HCT116 (cell line): ENCODE measurements at regions not wholly inside any gene's neighbourhood (a gene's known extent, or its start where the extent isn't known, plus 50 kb on each side); places are given as distances from the start of the nearest gene placed in this dataset.

Source experiments
- ATAC-seq: fragments of 200-7000 bp; cut with Tn5 transposase; 2 replicates; pipeline ENCODE4 v1.9.1; 2020; ENCODE audit warnings: mild to moderate bottlenecking, moderate library complexity
- BruUV-seq: library from RNA; stranded (reverse); fragments of 400-500 nt; replicated peaks from 2 replicates; lab custom pipeline; 2021; lab: Mats Ljungman, UMichigan
- CTCF ChIA-PET: fragments of 300-600 bp; sonication (Branson Sonifier 250); formaldehyde crosslinking; loops from one replicate; lab custom pipeline; 2021; ENCODE audit warnings: antibody characterized with exemption; lab: Charles Lee
- POLR2A ChIA-PET: fragments of 300-600, 350-600 bp; sonication (Branson Sonifier 250); formaldehyde crosslinking; loops from one replicate; lab custom pipeline; 2021; ENCODE audit warnings: antibody characterized with exemption; lab: Charles Lee
- RAD21 ChIA-PET, 2 experiments: fragments of 300-600 bp; sonication (Branson Sonifier 250); formaldehyde crosslinking; loops; one replicate each; lab custom pipeline; 2023; ENCODE audit warnings: low total read pairs in 2 of 2; ENCODE audit not compliant: uncharacterized antibody in 2 of 2, unreplicated experiment in 2 of 2, low non-redundant PET in 1 of 2; lab: Charles Lee
- DNase-seq: peaks from one replicate; pipeline ENCODE4 v3.0.0-alpha.2; 2010; ENCODE audit warnings: low read depth, low spot score
- H2AFZ ChIP-seq: fragments of 200-600 bp; shearing (Covaris generic), sonication (generic); 2 replicates; pipeline ENCODE4 v1.6.1; 2017; ENCODE audit warnings: low read depth, mixed run types, mixed read lengths, antibody characterized with exemption, low read length; ENCODE audit not compliant: poor library complexity, severe bottlenecking
- H3K27ac ChIP-seq: 2 replicates; pipeline ENCODE4 v1.5.1; 2012; ENCODE audit warnings: low read depth, low read length
- H3K27me3 ChIP-seq: fragments of 200-600 bp; sonication (generic); 2 replicates; pipeline ENCODE4 v1.6.1; 2016; ENCODE audit warnings: mixed run types, low read length, mixed read lengths; ENCODE audit not compliant: insufficient read depth
- H3K36me3 ChIP-seq, 2 experiments: fragments of 200-500 bp in 1 of 2; fragments of 200-600 bp in 1 of 2; sonication (Bioruptor generic) in 1 of 2; sonication (generic) in 1 of 2; 2 replicates each; pipeline versions ENCODE4 v1.5.1 to v1.6.1; 2014 to 2016; ENCODE audit warnings: low read length in 2 of 2, inconsistent platforms in 1 of 2, mixed read lengths in 1 of 2, mixed run types in 1 of 2; ENCODE audit not compliant: insufficient read depth in 2 of 2, control insufficient read depth in 1 of 2
- H3K4me1 ChIP-seq, 2 experiments: fragments of 200-600 bp in 1 of 2; sonication (generic) in 1 of 2; 2 replicates each; pipeline versions ENCODE4 v1.5.1 to v1.6.1; 2012 to 2017; ENCODE audit warnings: low read length in 2 of 2, inconsistent platforms in 1 of 2, mild to moderate bottlenecking in 1 of 2, mixed read lengths in 1 of 2, mixed run types in 1 of 2, moderate library complexity in 1 of 2; ENCODE audit not compliant: insufficient read depth in 2 of 2, control insufficient read depth in 1 of 2
- H3K4me2 ChIP-seq: fragments of 200-600 bp; sonication (generic); 2 replicates; pipeline ENCODE4 v1.6.1; 2017; ENCODE audit warnings: mixed run types, low read length, mixed read lengths
- H3K4me3 ChIP-seq, 2 experiments: fragments of 200-600 bp in 1 of 2; sonication (generic) in 1 of 2; replicated peaks in 1 of 2; 2 replicates each; pipeline ENCODE4 v1.5.1; 2011 to 2016; ENCODE audit warnings: low read length in 2 of 2, control low read depth in 1 of 2, low read depth in 1 of 2, mild to moderate bottlenecking in 1 of 2, mixed read lengths in 1 of 2, mixed run types in 1 of 2
- H3K79me2 ChIP-seq: fragments of 200-600 bp; sonication (generic); 2 replicates; pipeline ENCODE4 v1.6.1; 2017; ENCODE audit warnings: mild to moderate bottlenecking, mixed run types, low read length, moderate library complexity, mixed read lengths; ENCODE audit not compliant: insufficient read depth
- H3K9ac ChIP-seq: fragments of 200-600 bp; sonication (generic); 2 replicates; pipeline ENCODE4 v1.6.1; 2016; ENCODE audit warnings: low read length, mixed read lengths
- H3K9me2 ChIP-seq: fragments of 200-600 bp; sonication (generic), shearing (Covaris generic); 2 replicates; pipeline ENCODE4 v1.6.1; 2017; ENCODE audit warnings: mixed run types, mild to moderate bottlenecking, moderate library complexity; ENCODE audit not compliant: insufficient read depth
- H3K9me3 ChIP-seq, 2 experiments: fragments of 200-500 bp in 1 of 2; fragments of 200-600 bp in 1 of 2; sonication (Bioruptor generic) in 1 of 2; sonication (generic) in 1 of 2; 2 replicates each; pipeline ENCODE4 v1.6.1; 2014 to 2017; ENCODE audit warnings: low read length in 2 of 2, mixed read lengths in 2 of 2, inconsistent platforms in 1 of 2, low read depth in 1 of 2, mild to moderate bottlenecking in 1 of 2, mixed run types in 1 of 2, moderate library complexity in 1 of 2; ENCODE audit not compliant: control insufficient read depth in 1 of 2, insufficient read depth in 1 of 2
- H4K20me1 ChIP-seq: fragments of 200-600 bp; sonication (generic), shearing (Covaris generic); 2 replicates; pipeline ENCODE4 v1.6.1; 2017; ENCODE audit warnings: mixed run types, mild to moderate bottlenecking, moderate library complexity; ENCODE audit not compliant: insufficient read depth
- CBX3 ChIP-seq: IDR thresholded peaks from 2 replicates; pipeline ENCODE4 v1.6.1; 2012; ENCODE audit warnings: low read depth
- ELF1 ChIP-seq: IDR thresholded peaks from 2 replicates; pipeline ENCODE4 v1.6.1; 2012; ENCODE audit warnings: low read depth, borderline replicate concordance
- EZH2 ChIP-seq: fragments of 200-600 bp; sonication (generic); IDR thresholded peaks from 2 replicates; pipeline ENCODE4 v1.6.1; 2017; ENCODE audit warnings: antibody characterized with exemption, mixed run types
- EZH2phosphoT487 ChIP-seq: fragments of 200-600 bp; IDR thresholded peaks from 2 replicates; pipeline ENCODE4 v1.6.1; 2018; ENCODE audit warnings: antibody characterized with exemption, borderline replicate concordance
- FOSL1 ChIP-seq: IDR thresholded peaks from 2 replicates; pipeline ENCODE4 v1.6.1; 2012; ENCODE audit warnings: low read depth
- JUND ChIP-seq: IDR thresholded peaks from 2 replicates; pipeline ENCODE4 v1.6.1; 2012
- POLR2AphosphoS5 ChIP-seq: IDR thresholded peaks from 2 replicates; pipeline ENCODE4 v1.6.1; 2011; ENCODE audit warnings: mild to moderate bottlenecking, low read depth, low read length, moderate library complexity
- RAD21 ChIP-seq: IDR thresholded peaks from 2 replicates; pipeline ENCODE4 v1.6.1; 2012; ENCODE audit warnings: low read depth, mild to moderate bottlenecking
- SIN3A ChIP-seq: IDR thresholded peaks from 2 replicates; pipeline ENCODE4 v1.6.1; 2012; ENCODE audit warnings: low read depth
- SP1 ChIP-seq: IDR thresholded peaks from 2 replicates; pipeline ENCODE4 v1.6.1; 2012; ENCODE audit warnings: low read depth
- SRF ChIP-seq: IDR thresholded peaks from 2 replicates; pipeline ENCODE4 v1.6.1; 2012; ENCODE audit warnings: low read depth
- TCF7L2 ChIP-seq: IDR thresholded peaks from 2 replicates; pipeline ENCODE4 v1.7.0; 2011; ENCODE audit warnings: borderline replicate concordance, inconsistent platforms; ENCODE audit not compliant: insufficient read depth, insufficient read length; ENCODE audit errors: extremely low read depth
- ZFX ChIP-seq: fragments of 450-650 bp; IDR thresholded peaks from 2 replicates; pipeline ENCODE4 v1.6.1; 2017
- ZNF274 ChIP-seq: fragments of 200-500 bp; sonication (Bioruptor generic); IDR thresholded peaks from 2 replicates; pipeline ENCODE4 v1.6.1; 2014; ENCODE audit warnings: mild to moderate bottlenecking, low read depth, low read length, inconsistent platforms
- intact Hi-C: fragments of 100-400 bp; cut with micrococcal nuclease; formaldehyde crosslinking; loops from 2 replicates; pipeline ENCODE4 v1.10.0; 2022
- TF ChIP-seq, protein P1 (sequence below): IDR thresholded peaks from 2 replicates; pipeline ENCODE4 v1.6.1; 2012
- TF ChIP-seq, protein P2 (sequence below): IDR thresholded peaks from 2 replicates; pipeline ENCODE4 v1.6.1; 2012; ENCODE audit warnings: low read depth
- TF ChIP-seq, protein P3 (sequence below), 3 experiments: fragments of 200-600 bp in 1 of 3; sonication (generic) in 1 of 3; IDR thresholded peaks in 2 of 3; conservative IDR thresholded peaks in 1 of 3; 2 replicates each; pipeline ENCODE4 v1.5.1; 2012 to 2017; ENCODE audit warnings: low read depth in 2 of 3, low read length in 2 of 3, antibody characterized with exemption in 1 of 3, borderline replicate concordance in 1 of 3, control low read depth in 1 of 3, mild to moderate bottlenecking in 1 of 3, mixed read lengths in 1 of 3, mixed run types in 1 of 3, moderate library complexity in 1 of 3; ENCODE audit not compliant: insufficient read depth in 1 of 3
- TF ChIP-seq, protein P4 (sequence below): IDR thresholded peaks from 2 replicates; pipeline ENCODE4 v1.6.1; 2011; ENCODE audit warnings: mild to moderate bottlenecking, low read length, moderate library complexity; ENCODE audit not compliant: insufficient replicate concordance; ENCODE audit errors: extremely low read depth

DNA sequence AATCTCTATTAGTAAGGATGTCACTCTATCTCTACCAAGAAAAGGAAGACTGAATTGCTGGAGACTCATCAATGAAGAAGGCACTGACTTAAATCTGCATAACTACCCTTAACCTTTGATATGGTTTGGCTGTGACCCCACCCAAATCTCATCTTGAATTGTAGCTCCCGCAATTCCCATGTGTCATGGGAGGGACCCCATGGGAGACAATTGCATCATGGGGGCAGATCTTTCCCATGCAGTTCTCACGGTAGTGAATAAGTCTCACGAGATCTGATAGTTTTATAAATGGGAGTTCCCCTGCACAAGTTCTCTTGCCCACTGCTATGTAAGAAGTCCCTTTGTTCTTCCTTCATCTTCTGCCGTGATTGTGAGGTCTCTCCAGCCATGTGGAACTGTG lies 73.4 kb upstream of the PPM1H start:
- POLR2A ChIA-PET: no interaction called here
- H3K9me2 ChIP-seq: no peaks in the 10 kb centered on the region
- no peaks in the 10 kb centered on the region for H3K4me1 ChIP-seq
- no peaks in the 10 kb centered on the region for H3K9me3 ChIP-seq
- no peaks in the 10 kb centered on the region for H3K79me2 ChIP-seq
- H3K36me3 ChIP-seq: no peaks in the 10 kb centered on the region
- no peak overlapping the region for H3K27ac ChIP-seq
- no peak overlapping the region for H3K4me3 ChIP-seq
- H3K27me3 ChIP-seq: no peaks in the 10 kb centered on the region
- no TSS peak for BruUV-seq
- ATAC-seq (no peak), DNase-seq (no peak)
- RAD21 ChIA-PET: no interaction called here
- TF ChIP-seq ELF1 (no peak), EZH2 (no peak), SP1 (no peak), FOSL1 (no peak), POLR2AphosphoS5 (no peak), ZFX (no peak), RAD21 (no peak), SRF (no peak), ZNF274 (no peak), SIN3A (no peak), TCF7L2 (no peak), CBX3 (no peak), EZH2phosphoT487 (no peak), JUND (no peak)
- TF ChIP-seq, protein P1, sequence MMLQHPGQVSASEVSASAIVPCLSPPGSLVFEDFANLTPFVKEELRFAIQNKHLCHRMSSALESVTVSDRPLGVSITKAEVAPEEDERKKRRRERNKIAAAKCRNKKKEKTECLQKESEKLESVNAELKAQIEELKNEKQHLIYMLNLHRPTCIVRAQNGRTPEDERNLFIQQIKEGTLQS: no peak
- TF ChIP-seq, protein P2, sequence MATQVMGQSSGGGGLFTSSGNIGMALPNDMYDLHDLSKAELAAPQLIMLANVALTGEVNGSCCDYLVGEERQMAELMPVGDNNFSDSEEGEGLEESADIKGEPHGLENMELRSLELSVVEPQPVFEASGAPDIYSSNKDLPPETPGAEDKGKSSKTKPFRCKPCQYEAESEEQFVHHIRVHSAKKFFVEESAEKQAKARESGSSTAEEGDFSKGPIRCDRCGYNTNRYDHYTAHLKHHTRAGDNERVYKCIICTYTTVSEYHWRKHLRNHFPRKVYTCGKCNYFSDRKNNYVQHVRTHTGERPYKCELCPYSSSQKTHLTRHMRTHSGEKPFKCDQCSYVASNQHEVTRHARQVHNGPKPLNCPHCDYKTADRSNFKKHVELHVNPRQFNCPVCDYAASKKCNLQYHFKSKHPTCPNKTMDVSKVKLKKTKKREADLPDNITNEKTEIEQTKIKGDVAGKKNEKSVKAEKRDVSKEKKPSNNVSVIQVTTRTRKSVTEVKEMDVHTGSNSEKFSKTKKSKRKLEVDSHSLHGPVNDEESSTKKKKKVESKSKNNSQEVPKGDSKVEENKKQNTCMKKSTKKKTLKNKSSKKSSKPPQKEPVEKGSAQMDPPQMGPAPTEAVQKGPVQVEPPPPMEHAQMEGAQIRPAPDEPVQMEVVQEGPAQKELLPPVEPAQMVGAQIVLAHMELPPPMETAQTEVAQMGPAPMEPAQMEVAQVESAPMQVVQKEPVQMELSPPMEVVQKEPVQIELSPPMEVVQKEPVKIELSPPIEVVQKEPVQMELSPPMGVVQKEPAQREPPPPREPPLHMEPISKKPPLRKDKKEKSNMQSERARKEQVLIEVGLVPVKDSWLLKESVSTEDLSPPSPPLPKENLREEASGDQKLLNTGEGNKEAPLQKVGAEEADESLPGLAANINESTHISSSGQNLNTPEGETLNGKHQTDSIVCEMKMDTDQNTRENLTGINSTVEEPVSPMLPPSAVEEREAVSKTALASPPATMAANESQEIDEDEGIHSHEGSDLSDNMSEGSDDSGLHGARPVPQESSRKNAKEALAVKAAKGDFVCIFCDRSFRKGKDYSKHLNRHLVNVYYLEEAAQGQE: no peak
- TF ChIP-seq, protein P3, sequence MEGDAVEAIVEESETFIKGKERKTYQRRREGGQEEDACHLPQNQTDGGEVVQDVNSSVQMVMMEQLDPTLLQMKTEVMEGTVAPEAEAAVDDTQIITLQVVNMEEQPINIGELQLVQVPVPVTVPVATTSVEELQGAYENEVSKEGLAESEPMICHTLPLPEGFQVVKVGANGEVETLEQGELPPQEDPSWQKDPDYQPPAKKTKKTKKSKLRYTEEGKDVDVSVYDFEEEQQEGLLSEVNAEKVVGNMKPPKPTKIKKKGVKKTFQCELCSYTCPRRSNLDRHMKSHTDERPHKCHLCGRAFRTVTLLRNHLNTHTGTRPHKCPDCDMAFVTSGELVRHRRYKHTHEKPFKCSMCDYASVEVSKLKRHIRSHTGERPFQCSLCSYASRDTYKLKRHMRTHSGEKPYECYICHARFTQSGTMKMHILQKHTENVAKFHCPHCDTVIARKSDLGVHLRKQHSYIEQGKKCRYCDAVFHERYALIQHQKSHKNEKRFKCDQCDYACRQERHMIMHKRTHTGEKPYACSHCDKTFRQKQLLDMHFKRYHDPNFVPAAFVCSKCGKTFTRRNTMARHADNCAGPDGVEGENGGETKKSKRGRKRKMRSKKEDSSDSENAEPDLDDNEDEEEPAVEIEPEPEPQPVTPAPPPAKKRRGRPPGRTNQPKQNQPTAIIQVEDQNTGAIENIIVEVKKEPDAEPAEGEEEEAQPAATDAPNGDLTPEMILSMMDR (IDR thresholded peaks at IDR 0.05 in 2 of 3, conservative IDR thresholded peaks at IDR 0.05 in 1 of 3; ENCODE audit: borderline replicate concordance in 1 of 3, insufficient read depth in 1 of 3, low read depth in 2 of 3, low read length in 2 of 3): no peak
- TF ChIP-seq, protein P4, sequence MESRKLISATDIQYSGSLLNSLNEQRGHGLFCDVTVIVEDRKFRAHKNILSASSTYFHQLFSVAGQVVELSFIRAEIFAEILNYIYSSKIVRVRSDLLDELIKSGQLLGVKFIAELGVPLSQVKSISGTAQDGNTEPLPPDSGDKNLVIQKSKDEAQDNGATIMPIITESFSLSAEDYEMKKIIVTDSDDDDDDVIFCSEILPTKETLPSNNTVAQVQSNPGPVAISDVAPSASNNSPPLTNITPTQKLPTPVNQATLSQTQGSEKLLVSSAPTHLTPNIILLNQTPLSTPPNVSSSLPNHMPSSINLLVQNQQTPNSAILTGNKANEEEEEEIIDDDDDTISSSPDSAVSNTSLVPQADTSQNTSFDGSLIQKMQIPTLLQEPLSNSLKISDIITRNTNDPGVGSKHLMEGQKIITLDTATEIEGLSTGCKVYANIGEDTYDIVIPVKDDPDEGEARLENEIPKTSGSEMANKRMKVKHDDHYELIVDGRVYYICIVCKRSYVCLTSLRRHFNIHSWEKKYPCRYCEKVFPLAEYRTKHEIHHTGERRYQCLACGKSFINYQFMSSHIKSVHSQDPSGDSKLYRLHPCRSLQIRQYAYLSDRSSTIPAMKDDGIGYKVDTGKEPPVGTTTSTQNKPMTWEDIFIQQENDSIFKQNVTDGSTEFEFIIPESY: no peak
- no peaks in the 10 kb centered on the region for H4K20me1 ChIP-seq
- intact Hi-C loops: no loop called here
- H3K9ac ChIP-seq: no peak overlapping the region
- H3K4me2 ChIP-seq: no peak overlapping the region
- CTCF ChIA-PET: no interaction called here
- no peak overlapping the region for H2AFZ ChIP-seq
